ENCODE measurements at regions not wholly inside any gene's neighbourhood (a gene's known extent, or its start where the extent isn't known, plus 50 kb on each side); places are given as distances from the start of the nearest gene placed in this dataset.

DNA sequence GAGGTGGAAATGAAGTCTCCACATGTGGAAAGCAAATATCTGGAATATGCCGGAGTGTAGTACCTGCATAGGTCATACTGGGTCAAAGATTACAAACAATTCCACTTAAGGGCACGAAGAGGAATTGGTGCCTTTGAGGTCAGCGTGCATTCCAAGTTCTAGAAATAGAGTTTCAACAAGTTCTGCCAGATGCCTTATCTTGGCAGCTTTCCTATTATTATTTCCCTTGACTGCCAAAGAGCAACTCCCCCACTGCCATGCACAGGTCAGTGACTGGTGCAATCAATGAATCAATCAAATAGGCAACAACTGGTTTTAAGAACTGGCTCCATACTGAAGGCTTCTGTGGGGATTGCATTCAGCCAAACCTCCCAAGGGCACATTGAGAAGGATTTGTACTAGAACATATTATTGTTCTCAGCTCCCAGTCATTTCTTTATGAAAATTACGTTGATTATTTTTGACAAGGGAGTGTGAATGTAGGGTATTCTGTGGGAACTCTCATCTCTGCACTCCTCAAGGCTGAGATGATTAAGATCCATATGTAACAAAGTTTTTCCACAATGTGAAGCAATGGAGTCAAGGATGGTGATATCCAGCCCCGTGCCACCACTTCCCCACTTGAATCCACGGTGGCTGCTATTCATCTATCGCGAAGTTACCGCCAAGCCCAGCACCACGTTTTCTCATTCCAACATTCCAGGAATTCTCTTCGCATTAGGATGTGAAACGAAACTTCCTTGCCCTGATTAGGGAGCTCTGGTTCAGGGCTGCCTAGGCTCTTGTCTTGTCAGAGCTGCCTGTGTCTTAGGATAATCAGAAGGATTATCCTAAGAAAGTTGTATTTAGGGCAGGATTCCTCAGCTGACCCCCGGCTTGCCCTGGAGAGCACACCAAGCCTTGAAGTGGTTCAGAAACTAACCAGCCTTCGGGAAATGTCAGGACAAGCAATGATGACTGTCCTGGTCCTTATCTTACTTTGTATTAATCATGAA, 115.1 kb upstream of the PCED1B start:
- TF ChIP-seq, protein P1, sequence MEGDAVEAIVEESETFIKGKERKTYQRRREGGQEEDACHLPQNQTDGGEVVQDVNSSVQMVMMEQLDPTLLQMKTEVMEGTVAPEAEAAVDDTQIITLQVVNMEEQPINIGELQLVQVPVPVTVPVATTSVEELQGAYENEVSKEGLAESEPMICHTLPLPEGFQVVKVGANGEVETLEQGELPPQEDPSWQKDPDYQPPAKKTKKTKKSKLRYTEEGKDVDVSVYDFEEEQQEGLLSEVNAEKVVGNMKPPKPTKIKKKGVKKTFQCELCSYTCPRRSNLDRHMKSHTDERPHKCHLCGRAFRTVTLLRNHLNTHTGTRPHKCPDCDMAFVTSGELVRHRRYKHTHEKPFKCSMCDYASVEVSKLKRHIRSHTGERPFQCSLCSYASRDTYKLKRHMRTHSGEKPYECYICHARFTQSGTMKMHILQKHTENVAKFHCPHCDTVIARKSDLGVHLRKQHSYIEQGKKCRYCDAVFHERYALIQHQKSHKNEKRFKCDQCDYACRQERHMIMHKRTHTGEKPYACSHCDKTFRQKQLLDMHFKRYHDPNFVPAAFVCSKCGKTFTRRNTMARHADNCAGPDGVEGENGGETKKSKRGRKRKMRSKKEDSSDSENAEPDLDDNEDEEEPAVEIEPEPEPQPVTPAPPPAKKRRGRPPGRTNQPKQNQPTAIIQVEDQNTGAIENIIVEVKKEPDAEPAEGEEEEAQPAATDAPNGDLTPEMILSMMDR (IDR thresholded peaks at IDR 0.05; ENCODE audit: low read depth, low read length) = no peak
- TF ChIP-seq EZH2phosphoT487 (IDR thresholded peaks at IDR 0.05; ENCODE audit: low read depth) = no peak
